ENCODE measurements at regions not wholly inside any gene's neighbourhood (a gene's known extent, or its start where the extent isn't known, plus 50 kb on each side); places are given as distances from the start of the nearest gene placed in this dataset.
"Not testable (repeated sequence)": the region's sequence is repeated elsewhere in the genome, so short reads cannot be mapped to it uniquely, and the experiment has no call there.

DNA sequence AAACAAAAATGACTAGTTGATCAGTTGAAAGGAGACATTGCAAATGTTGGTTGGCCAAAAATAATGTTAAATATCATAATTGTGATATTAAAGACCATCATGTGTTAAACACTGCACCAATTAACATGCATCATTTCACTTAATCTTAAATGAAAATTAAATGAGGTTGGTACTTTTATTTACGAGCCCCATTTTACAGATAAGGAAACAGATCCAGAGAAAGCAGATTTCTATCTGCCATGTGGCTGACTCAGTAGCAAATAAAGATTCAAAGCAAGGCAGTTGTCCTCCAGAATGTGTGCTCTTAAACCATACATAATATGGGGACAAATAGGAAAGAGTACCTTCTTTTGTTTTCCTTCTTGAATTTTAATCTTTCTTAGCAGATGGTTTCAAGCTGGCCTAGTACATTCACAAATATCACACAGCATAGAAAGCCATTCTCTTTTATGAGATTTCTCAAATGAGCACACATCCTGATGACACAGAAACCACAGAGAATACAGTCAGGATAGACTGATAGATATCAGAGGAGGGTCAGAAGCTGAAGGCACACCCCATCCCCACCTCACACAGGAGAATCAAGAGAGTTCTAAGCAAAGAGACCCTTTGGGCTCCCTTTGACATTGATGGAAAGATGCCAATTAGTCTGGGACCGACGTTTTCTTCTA, 647.9 kb upstream of the CAMK1G start:
- DNase-seq, result no peak

DNA sequence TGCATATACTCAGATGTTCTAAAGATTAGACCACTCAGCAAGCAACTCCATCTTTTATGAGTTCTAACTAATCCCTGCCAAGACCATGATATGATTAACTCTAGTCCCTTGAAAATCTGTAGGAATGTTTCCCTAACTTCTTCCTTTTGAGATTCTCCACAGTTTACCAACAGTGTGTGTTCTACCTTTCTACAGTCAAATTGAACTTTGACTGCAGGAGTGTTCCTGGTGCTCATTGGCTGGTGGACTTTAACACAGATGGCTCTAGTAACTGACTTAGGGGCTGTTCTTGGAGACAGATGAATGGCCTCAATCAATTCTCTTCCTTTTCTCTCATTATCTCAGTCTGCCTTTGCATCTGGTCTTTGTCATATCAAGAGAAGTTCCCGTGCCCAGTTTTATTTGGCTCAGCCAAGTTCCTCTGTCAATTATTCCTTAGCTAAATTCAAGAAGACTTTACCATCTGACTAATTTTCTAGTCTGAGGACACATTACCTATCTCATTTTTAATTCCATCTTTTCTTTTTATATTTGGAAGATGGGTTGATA, 643.9 kb upstream of the CAMK1G start:
- DNase-seq, result no peak

DNA sequence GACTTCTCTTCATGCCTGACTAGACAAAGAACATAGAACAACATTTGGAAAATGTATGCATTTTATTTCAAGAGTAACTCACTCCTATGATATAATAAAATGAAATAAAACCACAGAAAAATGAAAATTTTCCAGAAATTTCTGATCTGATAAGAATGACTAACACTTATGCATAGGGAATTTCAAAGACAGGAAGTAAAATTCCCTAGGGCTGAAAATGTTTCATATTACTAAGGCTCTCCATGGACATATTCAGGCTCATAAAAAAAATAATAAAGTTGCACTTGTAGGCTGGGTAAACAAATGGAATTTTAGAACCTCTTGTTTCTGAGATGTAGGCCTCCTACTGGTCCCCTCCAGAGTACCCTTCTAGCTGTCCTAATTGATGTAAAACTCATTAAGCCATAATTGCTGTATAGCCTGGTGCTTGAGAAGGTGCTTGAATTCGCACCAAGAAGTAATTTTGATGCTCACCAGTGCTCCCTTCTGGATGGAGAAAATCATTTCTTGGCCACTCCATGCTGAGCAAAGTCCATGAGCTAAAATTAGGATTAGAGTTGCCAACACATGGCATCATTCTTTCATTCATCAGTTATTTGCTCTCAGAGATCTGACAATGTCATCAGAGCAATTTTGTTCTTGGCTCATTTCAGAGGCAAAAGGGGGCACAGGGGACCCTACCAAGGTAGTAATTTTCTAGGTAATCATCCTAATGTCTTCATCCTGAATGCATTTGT, 641.0 kb upstream of the CAMK1G start:
- no peak for DNase-seq

DNA sequence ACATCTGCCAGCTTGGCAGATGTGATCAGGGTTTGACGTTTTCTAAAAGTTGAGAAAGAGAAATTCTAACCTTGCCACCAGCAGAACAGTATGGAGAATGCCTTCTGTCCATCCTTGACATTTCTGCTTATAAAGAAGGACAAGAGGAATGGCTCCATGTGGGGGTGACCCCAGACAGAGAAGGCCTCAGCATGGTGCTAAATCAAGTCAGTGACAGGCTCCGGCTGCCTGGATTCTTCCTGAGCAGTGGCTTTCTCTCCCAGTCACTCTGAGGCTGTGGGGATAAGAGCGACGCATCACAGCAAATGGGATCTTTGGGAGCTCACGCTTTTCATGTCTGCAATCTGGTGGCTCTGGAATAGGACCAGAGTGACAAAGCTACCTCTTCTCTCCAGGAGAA, 640.2 kb upstream of the CAMK1G start:
- DNase-seq, result no peak

DNA sequence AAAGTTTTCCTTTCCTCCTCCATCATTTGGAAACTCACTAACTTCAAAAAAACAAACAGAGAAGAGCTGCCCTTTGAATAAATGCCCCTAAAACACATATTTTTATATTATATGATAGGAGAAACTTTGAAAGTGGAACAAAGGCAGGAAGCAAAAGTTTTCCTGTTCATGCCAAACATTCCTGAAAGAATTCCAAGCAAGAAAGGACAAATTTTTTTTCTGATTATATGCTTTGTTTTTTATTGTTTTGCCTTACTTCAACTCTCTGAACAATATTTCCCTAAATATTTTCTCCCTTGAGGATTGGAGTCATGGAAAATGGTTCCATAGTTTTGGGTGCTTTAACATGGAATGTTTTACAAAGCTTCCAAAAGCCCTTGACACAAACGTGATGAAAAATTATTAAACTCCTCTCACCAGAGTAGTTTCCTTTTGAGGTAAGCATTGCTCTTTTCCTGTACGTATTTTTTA, 638.5 kb upstream of the CAMK1G start:
- no peak for DNase-seq

DNA sequence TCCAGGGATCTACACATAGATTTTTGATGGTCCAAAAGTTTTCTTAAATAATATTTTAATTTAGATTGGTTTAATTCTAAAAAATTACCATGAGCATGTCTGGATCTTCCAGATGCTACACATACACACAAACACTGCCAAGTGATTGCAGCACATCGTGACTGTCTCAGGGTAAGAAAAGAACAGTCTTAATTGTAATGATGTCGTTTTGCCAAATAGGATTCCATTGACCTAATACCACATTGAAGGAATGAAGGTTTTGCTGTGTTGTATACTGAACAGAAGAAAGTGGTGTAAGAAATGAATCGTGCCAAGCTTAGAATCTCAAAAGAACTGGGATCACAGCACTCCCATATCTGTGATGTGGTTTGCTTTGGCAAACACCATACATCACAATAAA, 633.3 kb upstream of the CAMK1G start:
- no peak for DNase-seq

DNA sequence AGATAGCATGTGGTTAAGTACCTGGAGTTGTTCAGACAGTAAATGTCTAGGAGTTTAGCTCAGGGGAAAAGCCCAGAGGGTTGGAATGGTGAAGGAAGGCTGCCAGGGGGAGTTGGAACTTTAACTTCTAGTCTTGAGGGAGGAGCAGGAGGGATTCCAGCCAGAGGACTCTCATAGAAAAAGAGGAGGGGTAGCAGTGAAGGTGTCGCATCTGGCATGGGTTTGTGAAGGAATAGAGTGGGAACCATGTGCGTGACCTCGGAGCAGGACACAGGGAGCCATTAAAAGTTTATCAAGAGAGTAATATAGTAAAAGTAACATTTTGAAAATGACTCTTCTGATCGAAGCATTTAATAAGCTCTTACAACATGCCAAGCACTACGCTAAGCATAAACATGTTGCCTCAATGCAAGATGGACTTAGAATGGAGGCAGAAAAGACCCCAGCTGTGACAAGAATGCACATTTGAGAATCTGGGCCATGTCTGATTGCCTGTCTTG, 632.4 kb upstream of the CAMK1G start:
- DNase-seq, result no peak

DNA sequence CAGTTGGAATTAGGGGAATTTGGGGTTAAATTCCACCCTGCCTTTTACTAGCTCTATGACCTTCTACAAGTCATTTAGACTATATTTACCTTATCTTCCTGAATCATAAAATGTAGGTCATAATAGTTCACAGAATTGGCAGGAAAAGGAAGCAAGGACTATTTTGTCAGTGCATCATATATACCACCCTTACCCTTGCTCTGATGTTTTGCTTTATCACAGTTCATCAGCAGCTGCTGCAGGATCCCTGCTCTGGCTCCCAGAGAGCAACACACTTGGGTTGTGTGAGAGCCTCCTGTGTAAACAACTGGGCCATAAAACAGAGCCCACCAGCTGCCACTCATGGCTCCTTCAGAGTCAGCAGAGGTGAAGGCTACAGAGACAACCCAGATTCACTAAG, 631.6 kb upstream of the CAMK1G start:
- no peak for DNase-seq

DNA sequence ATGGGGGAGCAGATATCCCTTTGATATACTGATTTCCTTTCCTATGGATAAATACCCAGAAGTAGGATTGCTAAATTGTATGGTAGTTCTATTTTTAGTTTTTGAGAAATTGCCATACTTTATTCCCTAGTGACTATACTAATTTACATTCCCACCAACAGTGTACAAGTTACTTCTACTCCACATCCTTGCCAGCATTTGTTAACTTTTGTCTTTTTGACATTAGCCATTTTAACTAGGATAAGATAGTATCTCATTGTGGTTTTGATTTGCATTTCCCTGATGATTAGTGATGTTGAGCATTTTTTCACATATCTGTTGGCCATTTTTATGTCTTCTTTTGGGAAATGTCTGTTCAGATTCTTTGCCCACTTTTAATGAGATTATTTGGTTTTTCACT, 620.6 kb upstream of the CAMK1G start:
- DNase-seq, result no peak

DNA sequence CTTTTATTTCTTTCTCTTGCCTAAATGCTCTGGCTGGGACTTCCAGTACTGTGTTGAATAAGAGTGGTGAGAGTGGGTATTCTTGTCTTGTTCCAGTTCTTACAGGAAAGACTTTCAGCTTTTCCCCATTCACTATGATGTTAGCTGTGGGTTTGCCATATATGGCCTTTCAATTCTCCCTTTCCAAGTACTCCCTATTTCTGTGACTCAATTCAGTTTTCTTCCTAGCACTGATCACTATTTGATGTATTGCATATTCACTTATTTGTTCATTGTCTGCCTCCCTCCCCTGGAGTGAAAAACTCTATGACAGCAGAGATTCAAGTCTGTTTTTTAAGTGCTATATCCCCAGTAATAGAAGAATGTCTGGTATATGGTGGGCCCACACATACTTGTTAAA, 618.2 kb upstream of the CAMK1G start:
- DNase-seq, result no peak

DNA sequence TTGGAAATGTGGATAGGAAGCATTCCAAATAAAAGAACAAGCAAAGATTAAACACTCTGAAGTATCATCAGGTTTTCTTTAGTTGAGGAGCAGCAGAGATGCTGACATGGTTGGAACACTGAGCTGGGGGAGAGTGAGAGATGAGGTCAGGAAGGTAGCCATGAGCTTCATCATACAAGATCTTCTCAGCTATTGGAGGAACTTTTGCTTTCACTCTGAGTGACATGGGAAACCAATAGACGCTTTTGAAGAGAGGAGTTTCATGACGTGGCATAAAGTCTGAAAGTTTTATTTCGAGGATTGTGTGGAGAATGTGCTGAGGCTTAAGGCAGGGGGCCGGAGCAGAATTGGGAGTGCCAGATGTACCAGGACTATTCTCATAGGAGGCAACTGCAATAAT, 616.2 kb upstream of the CAMK1G start:
- DNase-seq, result no peak

DNA sequence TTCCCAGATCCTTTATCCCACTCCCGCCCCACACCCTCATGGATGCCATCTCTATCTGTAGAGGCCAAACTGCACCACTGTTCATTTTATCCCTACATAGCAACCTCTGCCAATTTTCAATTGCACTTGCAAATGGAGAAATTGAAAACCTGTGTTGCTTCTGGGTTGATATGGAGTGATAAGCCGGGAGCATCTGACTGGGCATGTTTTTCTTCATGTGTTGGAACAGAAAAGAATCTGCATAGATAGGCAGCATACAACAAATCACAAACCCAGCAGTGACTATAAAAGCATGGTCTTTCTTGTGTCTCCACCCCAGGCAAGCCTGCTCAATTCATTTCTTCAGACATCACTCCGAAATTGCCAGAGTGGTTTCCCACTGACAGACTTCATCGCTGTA, 608.8 kb upstream of the CAMK1G start:
- no peak for DNase-seq

DNA sequence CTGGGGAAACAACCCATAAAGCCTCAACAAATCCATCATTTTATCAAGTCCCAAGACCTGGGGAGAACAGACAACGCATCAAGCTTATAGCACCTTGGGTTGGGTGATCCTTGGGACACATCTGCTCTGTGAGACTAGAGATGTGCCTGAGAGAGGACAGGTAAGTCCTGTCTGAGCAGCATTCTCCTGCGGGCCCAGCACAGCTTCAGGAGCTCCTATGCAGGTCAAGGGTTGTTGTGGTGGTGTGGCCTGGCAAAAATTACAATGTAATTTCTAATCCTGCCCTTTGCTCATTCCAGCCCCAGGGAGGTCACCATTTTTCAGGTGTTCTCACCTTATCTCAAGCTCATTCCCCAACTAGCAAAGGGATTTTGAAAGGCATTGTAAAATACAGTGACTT, 608.1 kb upstream of the CAMK1G start:
- DNase-seq, result no peak

DNA sequence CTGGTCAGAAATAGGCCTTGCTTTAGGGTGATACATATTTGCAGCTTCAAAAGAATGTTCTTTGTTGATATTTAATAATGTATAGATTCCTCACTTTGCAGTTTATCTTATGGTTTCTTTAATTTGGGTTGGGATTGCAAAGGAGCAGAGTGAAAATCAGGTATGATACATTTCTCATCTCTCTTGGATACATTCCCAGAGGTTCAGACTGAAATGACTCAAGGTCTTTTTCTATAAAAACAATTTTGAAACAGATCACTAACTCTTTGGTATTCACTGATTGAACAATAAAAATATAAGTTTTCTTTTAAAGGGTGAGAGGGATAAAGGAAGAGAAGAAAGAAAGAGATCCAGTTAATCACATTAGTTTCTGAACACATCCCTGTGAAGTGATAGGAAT, 606.5 kb upstream of the CAMK1G start:
- peak in 1 of 51 donors; percentile 1 for DNase-seq

DNA sequence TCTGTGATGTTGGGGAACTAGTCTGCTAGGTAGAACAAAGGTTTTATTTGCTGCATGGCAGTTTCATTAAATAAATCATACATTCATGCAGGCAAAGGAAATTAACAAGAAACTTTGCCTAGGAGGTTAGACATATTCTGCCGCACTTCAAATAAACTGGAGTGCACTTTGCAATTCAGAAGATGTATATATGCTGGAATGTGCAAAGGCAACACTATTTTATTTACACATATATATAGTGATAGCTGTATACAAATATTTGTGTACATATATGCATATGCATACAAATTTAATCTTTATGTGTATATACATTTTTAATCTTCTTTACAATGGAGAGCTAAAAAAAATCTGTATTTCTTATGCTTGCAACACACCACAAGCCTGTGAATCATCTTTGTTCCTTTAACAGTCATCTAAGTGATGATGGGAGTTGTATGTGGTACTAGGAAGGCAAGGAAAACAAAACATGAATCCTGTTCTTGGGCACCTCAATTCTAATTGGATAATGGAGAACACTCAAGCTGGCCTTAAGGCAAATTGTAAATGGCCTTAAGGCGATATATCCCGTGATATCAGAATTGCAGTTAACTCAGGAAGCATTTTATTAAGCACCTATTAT, 605.8 kb upstream of the CAMK1G start:
- no peak for DNase-seq

DNA sequence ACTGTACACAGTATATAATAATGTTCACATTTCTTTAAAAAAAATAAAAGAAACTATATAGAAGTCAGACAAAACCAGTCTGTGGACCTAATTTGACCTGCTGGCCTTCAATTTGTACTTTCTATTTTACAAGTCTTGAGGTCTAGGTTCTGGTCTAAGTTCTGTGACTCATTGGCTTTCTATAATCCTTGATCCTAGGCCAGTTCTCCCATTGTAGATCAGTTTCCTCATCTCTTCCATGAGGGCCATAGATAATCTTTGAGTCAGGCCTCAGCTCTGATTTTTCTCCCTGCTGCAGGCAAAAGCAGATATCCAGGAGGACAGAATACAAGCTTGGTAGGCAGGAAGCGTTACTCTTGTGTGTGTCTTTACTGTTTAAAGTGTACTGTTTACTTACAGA, 603.7 kb upstream of the CAMK1G start:
- DNase-seq, result no peak

DNA sequence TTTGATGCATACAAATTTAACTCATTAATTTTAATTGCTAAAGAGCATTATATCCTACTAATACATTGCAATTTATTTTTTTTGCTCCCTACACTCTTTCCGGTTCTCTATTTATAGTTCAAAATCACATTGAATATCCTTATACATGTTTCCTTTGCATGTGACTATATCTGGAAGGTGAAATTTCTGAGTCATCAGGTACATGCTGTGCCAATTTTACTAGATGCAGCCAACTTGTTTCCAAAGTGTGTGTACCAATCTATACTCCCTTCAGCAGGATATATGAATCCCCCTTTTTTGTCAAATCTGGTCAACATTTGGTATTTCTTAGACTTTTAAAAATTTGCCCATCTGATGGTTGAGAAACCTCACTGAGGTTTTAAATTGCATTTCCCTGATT, 602.9 kb upstream of the CAMK1G start:
- DNase-seq, result no peak

DNA sequence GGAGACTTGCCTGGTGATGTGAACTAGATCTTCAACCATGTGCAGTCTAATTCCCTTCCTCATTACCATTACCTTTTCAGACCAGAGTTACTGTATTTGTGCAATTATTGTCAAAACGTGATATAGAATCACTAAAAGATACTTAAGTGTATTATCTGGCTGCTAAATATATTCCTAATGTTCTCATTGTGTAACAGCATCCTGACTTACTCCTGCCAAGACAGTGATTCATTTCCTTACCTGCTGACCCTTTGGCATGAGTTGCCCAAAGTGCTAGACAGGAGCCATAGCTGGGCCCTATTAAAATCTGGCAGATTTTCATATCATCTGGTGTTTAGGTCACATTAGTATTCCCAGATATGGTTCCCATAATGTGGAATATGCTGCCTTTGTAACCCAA, 598.3 kb upstream of the CAMK1G start:
- DNase-seq, result no peak

DNA sequence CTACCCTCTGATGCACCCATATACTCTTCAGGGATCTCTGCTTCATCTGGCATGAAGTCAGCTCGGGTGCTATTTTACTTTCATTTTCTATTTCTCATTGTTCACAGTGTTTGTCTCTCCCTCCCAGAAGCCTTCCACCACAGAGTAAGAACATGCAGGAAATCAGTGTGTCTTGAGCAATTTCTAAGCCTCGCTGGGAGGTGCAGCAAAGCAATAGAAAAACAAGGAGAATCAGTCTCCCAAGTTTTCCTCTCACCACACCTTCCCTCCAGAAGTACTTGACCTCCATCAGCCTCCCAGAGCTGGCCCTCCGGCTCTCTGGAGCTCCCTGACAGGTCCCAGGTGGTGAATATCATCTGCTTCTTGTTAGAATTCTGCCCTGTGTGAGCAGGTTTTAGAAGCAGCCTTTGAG, 594.7 kb upstream of the CAMK1G start:
- DNase-seq, result peak in 1 of 51 donors; percentile 9

DNA sequence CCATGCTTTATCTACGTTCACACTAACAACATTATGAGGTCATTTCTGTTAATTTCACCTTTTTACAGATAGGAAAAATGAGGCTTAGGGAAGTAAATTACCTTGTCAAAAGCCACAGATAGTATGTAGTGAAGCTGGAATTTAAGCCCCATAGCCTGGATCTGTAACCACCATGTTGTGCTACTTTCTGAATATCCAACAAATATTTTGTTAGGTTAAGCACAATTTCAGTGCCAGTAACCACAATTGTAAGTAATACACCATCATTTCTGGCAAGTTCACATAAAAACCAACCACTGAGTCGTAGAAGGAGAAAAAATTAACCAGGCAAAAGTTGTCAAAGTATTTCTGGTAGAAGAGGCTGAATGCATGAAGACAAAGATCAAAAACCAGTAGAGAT, 593.1 kb upstream of the CAMK1G start:
- no peak for DNase-seq

DNA sequence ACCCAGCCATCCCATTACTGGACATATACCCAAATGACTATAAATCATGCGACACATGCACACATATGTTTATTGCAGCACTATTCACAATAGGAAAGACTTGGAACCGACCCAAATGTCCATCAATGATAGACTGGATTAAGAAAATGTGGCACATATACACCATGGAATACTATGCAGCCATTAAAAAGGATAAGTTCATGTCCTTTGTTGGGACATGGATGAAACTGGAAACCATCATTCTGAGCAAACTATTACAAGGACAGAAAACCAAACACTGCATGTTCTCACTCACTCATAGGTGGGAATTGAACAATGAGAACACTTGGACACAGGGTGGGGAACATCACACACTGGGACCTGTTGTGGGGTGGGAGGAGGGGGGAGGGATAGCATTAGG, 586.5 kb upstream of the CAMK1G start:
- DNase-seq, result not testable (repeated sequence)

DNA sequence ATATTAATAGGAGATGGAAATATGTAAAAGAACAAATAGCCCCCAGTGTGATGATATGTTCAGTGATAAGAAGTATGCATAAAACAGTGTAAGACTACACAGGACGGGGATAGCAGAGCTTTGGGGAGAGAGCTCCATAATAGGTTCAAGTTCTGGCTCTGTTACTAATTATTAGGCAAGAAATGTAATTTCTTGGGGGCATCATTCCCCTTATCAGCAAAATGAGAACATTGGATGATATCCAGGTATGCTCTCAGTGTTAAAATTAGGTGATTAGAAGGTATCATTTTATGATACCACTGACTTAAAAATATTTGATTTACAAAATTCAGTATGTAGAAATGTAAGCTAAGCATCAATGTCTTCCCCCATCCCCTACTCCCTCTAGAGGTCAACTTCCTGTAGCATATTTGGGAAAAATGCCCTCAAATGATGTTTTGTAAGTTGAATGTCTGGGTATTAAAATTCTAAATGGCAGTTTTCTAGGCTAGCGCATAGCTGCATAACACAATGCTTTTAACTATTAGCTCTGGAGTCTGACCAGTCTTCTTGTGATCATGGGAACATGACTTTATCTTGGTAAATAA, 585.7 kb upstream of the CAMK1G start:
- DNase-seq, result no peak

Data from hypothalamus (tissue), 51 donors.